ENCODE measurements at regions not wholly inside any gene's neighbourhood (a gene's known extent, or its start where the extent isn't known, plus 50 kb on each side); places are given as distances from the start of the nearest gene placed in this dataset.

DNA sequence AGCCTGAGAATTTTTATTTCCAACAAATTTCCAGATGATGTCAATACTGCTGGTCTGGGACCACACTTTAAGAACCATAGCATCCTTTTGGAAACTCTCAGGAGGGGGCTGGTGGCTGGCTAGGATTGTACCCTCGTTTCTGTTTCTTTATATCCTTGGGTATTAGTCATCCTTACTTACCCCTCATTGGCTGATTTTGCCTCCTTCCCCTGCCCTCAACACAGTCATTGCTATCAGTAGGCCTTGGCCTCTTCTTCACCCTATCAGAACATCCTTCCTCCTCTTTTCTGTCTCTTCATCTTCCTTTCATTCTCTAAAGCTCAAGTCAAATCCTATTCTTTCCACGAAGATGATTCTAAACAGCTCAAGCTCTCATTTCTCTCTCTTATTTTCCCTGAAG is 148.5 kb downstream of the ELOVL4 start:
- DNase-seq (ENCODE audit: low read depth in 1 of 2, low spot score in 2 of 2) = no peak
- ChIA-PET CTCF (ENCODE audit: partially characterized antibody) (interaction anchor here (1.4 kb wide), 1 partner anchor 12 kb away, joined by 4 read pairs; no protein-coding TSS in a partner anchor), POLR2A (ENCODE audit: partially characterized antibody) (no interaction called here)
- Histone ChIP-seq H2BK15ac (ENCODE audit: low read length) (no peak overlapping the region), H3K9me3 (ENCODE audit: insufficient read depth in 2 of 2, low read depth in 1 of 2, low read length in 1 of 2) (no peaks in the 10 kb centered on the region), H2AK5ac (ENCODE audit: low read depth, low read length) (no peak overlapping the region), H3K14ac (ENCODE audit: insufficient read length) (no peak overlapping the region), H3K4ac (replicated peaks; ENCODE audit: insufficient read length, low read depth, low read length) (no peak overlapping the region), H3K4me1 (replicated peaks in 1 of 4; ENCODE audit: control insufficient read depth in 3 of 4, insufficient read depth in 4 of 4, low read length in 3 of 4) (no peaks in the 10 kb centered on the region), H3K79me2 (ENCODE audit: control insufficient read depth in 1 of 2, insufficient read depth in 2 of 2, low read length in 2 of 2) (no peaks in the 10 kb centered on the region), H2BK5ac (ENCODE audit: low read depth, low read length) (no peak overlapping the region), H4K20me1 (replicated peaks in 1 of 2; ENCODE audit: control insufficient read depth in 1 of 2, insufficient read depth in 2 of 2, low read length in 2 of 2) (no peaks in the 10 kb centered on the region), H3K9ac (replicated peaks in 1 of 4; ENCODE audit: extremely low read depth in 1 of 4, low read depth in 3 of 4, low read length in 3 of 4) (no peak overlapping the region), H4K91ac (replicated peaks; ENCODE audit: insufficient read length, low read length) (no peak overlapping the region), H3K27me3 (replicated peaks in 1 of 4; ENCODE audit: control insufficient read depth in 3 of 4, extremely low read depth in 1 of 4, insufficient read depth in 3 of 4, low read length in 3 of 4) (no peaks in the 10 kb centered on the region), H2BK120ac (replicated peaks; ENCODE audit: low read depth, low read length) (no peak overlapping the region), H3K23ac (ENCODE audit: insufficient read length) (no peak overlapping the region), H2BK12ac (ENCODE audit: low read depth, low read length) (no peak overlapping the region), H2BK20ac (ENCODE audit: low read length) (no peak overlapping the region), H2AFZ (ENCODE audit: low read length) (no peak overlapping the region), H3K27ac (ENCODE audit: low read depth, low read length) (no peak overlapping the region), H3K36me3 (ENCODE audit: control insufficient read depth in 2 of 4, insufficient read depth in 4 of 4, low read length in 3 of 4) (no peaks in the 10 kb centered on the region), H3K18ac (ENCODE audit: extremely low read depth, low read length) (no peak overlapping the region), H3K79me1 (ENCODE audit: low read depth, low read length) (no peaks in the 10 kb centered on the region), H4K5ac (ENCODE audit: insufficient read length, low read depth, low read length) (no peak overlapping the region), H3K56ac (replicated peaks; ENCODE audit: insufficient read length, low read depth, low read length) (no peak overlapping the region), H3K4me3 (ENCODE audit: extremely low read depth in 1 of 4, insufficient read depth in 2 of 4, low read depth in 3 of 4, low read length in 4 of 4) (no peak overlapping the region), H3K4me2 (ENCODE audit: insufficient read depth in 1 of 2, low read depth in 2 of 2, low read length in 2 of 2) (no peak overlapping the region), H3K23me2 (ENCODE audit: low read depth, low read length) (no peaks in the 10 kb centered on the region), H4K8ac (ENCODE audit: extremely low read depth, insufficient read depth, low read length) (no peak overlapping the region)
- FAIRE-seq = no peak
- 81% methylated on average over 2 of the region's 2 CpGs; no CpG with 5 or more reads in 1 of the 2 experiments for WGBS, 2 experiments (ENCODE audit: extremely low coverage in 1 of 2, insufficient coverage in 1 of 2, insufficient read length in 1 of 2, insufficient replicate concordance in 2 of 2, low coverage in 1 of 2, low lambda C conversion rate in 2 of 2, missing lambda C conversion rate in 1 of 2)
- no peak for TF ChIP-seq TCF12 (IDR thresholded peaks at IDR 0.05; ENCODE audit: low read depth, low read length)
- TF ChIP-seq BCL11A (IDR thresholded peaks at IDR 0.05; ENCODE audit: low read depth in 2 of 2, low read length in 2 of 2) = no peak
- no peak for TF ChIP-seq RNF2 (IDR thresholded peaks at IDR 0.05; ENCODE audit: borderline replicate concordance, low read depth, low read length, missing control alignments, poor library complexity, severe bottlenecking)
- TF ChIP-seq CREB1 (IDR thresholded peaks at IDR 0.05) = no peak
- TF ChIP-seq SIX5 (IDR thresholded peaks at IDR 0.05; ENCODE audit: low read depth, low read length) = no peak
- no peak for TF ChIP-seq EGR1 (IDR thresholded peaks at IDR 0.05; ENCODE audit: borderline replicate concordance, low read depth, low read length)
- TF ChIP-seq KDM5A (IDR thresholded peaks at IDR 0.05; ENCODE audit: low read length) = no peak
- no peak for TF ChIP-seq RAD21 (IDR thresholded peaks at IDR 0.05 in 1 of 2, conservative IDR thresholded peaks at IDR 0.05 in 1 of 2; ENCODE audit: low read depth in 2 of 2, low read length in 2 of 2)
- no peak for TF ChIP-seq POU5F1 (IDR thresholded peaks at IDR 0.05; ENCODE audit: low read depth, low read length)
- TF ChIP-seq JUND (IDR thresholded peaks at IDR 0.05; ENCODE audit: low read length) = no peak
- no peak for TF ChIP-seq NRF1 (IDR thresholded peaks at IDR 0.05; ENCODE audit: low read depth, low read length)
- no peak for TF ChIP-seq KDM1A (IDR thresholded peaks at IDR 0.05; ENCODE audit: borderline replicate concordance, low read length)

Data from H1 (cell line).